ENCODE measurements at regions not wholly inside any gene's neighbourhood (a gene's known extent, or its start where the extent isn't known, plus 50 kb on each side); places are given as distances from the start of the nearest gene placed in this dataset.
A peak's percentile ranks its signal among the peaks of the same experiment; 100 is the strongest.
"Not testable (repeated sequence)": the region's sequence is repeated elsewhere in the genome, so short reads cannot be mapped to it uniquely, and the experiment has no call there.

DNA sequence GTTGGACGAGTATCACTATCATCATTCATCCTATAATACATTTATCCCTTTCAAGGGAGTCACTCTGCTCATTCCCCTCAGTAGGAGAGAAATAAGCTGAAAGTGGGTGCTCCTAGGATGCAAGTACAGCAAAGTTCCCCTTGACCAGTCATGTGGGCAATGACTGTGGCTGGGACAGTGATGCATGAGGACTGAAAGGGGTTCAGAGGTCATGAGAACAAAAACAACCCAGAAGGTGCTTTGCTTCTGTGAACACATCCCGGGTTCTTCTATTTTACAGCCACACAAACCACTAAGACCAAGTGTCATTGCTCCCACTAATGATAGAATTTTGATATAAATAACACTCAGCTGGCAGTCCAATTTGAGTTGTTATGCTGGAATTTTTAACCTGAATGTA is 177.8 kb upstream of the ADCY2 start:
- ATAC-seq (replicated peaks in 1 of 2) (no peak), DNase-seq (no peak)
- no peaks in the 10 kb centered on the region for H3K9me3 Mint-ChIP-seq
- no peaks in the 10 kb centered on the region for H3K4me1 Mint-ChIP-seq (ENCODE audit: low read depth)
- no peak overlapping the region for H3K4me3 Mint-ChIP-seq
- no peaks in the 10 kb centered on the region for H3K36me3 Mint-ChIP-seq (ENCODE audit: insufficient read depth in 2 of 2)
- no peak overlapping the region for H3K27ac Mint-ChIP-seq
- H3K27me3 Mint-ChIP-seq (ENCODE audit: low read depth) = no peaks in the 10 kb centered on the region

DNA sequence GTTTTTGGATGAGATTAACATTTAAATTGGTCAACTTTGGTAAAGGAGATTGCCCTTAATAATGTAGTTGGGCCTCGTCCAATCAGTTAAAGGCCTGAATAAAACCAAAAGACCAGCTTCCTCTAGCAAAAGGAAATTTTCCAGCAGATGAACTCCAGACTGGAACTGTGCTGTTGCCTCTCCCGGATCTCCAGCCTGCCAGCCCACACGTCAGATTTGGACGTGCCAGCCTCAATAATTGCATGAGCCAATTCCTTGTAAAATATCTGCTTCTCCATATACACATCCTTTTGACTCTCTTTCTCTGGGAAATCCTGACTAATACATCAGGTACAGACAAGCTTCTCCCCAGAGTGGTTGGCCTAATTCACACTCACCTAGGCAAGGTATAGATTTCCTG is 175.8 kb upstream of the ADCY2 start:
- Mint-ChIP-seq H3K27me3 (ENCODE audit: low read depth) (no peaks in the 10 kb centered on the region), H3K9me3 (no peaks in the 10 kb centered on the region), H3K4me3 (no peak overlapping the region), H3K27ac (no peak overlapping the region), H3K4me1 (ENCODE audit: low read depth) (no peaks in the 10 kb centered on the region), H3K36me3 (ENCODE audit: insufficient read depth in 2 of 2) (no peaks in the 10 kb centered on the region)
- ATAC-seq (replicated peaks in 1 of 2) (no peak), DNase-seq (no peak)

DNA sequence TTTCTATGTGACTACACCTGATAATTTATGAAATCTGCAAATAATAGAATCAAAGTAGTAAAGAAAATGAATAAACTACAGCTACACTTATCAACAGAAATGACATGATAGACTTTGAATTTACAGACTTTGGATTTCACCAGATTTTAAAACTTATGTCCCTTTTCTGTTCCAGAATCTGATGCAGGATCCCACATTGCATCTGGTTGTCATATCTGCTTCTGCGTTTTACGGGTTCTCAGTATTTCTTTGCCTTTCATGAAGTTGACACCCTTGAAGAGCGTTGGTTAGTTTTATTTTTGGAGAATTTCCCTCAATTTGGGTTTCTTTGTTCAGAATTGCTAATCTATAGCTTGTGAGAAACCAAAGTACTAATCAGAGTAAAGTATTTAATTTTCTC is 174.9 kb upstream of the ADCY2 start:
- Mint-ChIP-seq H3K27ac (no peak overlapping the region), H3K36me3 (ENCODE audit: insufficient read depth in 2 of 2) (no peaks in the 10 kb centered on the region), H3K27me3 (ENCODE audit: low read depth) (no peaks in the 10 kb centered on the region), H3K9me3 (no peaks in the 10 kb centered on the region), H3K4me1 (ENCODE audit: low read depth) (no peaks in the 10 kb centered on the region), H3K4me3 (no peak overlapping the region)
- DNase-seq (no peak), ATAC-seq (replicated peaks in 1 of 2) (no peak)

DNA sequence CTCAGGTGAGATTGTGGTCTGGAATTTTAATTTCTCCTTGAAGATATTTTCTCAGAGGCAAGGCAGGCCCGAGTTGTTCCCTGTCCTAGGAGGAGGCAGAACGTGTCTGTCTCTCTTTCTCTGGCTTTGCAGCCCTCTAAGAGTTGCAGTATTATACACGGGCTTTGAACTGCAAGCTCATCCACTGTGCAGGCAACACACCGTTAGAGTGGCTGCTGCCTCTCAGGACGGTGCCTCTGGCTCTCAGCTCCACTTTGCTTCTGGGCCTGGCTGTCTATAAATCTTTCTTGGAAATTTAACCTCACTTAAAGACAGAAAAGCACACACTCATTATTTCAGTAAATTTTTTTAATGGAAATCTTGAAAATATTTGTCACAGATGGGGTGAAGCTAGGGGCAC is 170.1 kb upstream of the ADCY2 start:
- no peaks in the 10 kb centered on the region for H3K4me1 Mint-ChIP-seq (ENCODE audit: low read depth)
- H3K9me3 Mint-ChIP-seq = peaks cover 0 to 1% of the 10 kb centered on the region in 2 donors
- peaks cover 0 to 3% of the 10 kb centered on the region in 2 donors for H3K36me3 Mint-ChIP-seq (ENCODE audit: insufficient read depth in 2 of 2)
- no peak for ATAC-seq (replicated peaks in 1 of 2)
- no peak overlapping the region for H3K4me3 Mint-ChIP-seq
- H3K27me3 Mint-ChIP-seq (ENCODE audit: low read depth) = no peaks in the 10 kb centered on the region
- H3K27ac Mint-ChIP-seq = no peak overlapping the region
- no peak for DNase-seq

DNA sequence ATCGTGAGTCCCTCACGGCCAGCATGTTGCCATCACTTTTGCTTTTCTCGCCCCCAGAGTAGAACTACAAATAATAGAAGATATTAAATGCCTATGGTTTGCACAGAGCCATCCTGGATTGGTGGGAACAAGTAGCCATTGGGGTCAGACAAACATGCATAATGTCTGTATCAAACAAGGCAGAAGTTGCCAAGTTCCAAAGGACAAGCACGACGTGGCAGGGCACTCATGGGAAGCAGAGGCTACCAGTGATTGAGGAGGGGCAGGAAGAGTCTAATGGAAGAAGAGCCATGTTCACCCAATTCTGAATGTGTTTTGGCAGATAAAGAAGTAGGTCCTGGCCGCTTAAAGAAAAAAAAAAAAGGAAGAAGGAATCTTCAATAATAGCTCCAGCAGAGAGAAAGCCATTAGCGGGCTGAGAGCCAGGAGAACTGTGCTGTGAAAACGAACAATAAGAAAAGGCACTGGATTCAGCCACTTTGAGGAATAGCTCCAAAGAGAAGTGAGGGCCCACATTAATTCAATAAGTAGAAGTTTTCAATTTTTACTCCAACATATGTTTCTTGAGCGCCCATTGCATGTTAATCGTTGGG is 153.7 kb upstream of the ADCY2 start:
- Mint-ChIP-seq H3K9me3 (peaks cover 0 to 6% of the 10 kb centered on the region in 2 donors), H3K27me3 (ENCODE audit: low read depth) (no peaks in the 10 kb centered on the region), H3K36me3 (ENCODE audit: insufficient read depth in 2 of 2) (peaks cover 0 to 1% of the 10 kb centered on the region in 2 donors), H3K27ac (no peak overlapping the region), H3K4me1 (ENCODE audit: low read depth) (no peaks in the 10 kb centered on the region), H3K4me3 (no peak overlapping the region)
- no peak for ATAC-seq (replicated peaks in 1 of 2)
- DNase-seq = no peak

DNA sequence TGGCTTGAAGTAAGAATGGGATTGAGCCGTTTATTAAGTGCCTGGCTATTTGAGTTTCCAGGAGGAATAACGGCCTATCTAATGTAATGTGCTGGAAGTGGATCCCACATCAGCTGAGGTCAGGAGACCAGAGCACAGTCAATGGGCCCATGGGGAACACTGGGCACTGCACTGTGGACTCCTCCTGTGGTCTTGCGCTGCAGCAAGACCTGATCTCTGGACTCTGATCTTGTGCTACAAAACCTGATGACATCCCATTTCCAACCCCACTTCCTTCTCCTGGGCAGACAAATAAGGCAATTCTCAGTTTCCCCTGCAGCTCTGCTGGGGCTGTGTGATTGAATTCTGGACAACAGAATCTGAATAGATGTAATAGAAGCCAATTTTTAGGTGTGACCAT is 151.7 kb upstream of the ADCY2 start:
- no peaks in the 10 kb centered on the region for H3K27me3 Mint-ChIP-seq (ENCODE audit: low read depth)
- no peak for ATAC-seq (replicated peaks in 1 of 2)
- DNase-seq = no peak
- H3K27ac Mint-ChIP-seq = no peak overlapping the region
- no peaks in the 10 kb centered on the region for H3K4me1 Mint-ChIP-seq (ENCODE audit: low read depth)
- no peaks in the 10 kb centered on the region for H3K36me3 Mint-ChIP-seq (ENCODE audit: insufficient read depth in 2 of 2)
- no peak overlapping the region for H3K4me3 Mint-ChIP-seq
- H3K9me3 Mint-ChIP-seq = no peaks in the 10 kb centered on the region

DNA sequence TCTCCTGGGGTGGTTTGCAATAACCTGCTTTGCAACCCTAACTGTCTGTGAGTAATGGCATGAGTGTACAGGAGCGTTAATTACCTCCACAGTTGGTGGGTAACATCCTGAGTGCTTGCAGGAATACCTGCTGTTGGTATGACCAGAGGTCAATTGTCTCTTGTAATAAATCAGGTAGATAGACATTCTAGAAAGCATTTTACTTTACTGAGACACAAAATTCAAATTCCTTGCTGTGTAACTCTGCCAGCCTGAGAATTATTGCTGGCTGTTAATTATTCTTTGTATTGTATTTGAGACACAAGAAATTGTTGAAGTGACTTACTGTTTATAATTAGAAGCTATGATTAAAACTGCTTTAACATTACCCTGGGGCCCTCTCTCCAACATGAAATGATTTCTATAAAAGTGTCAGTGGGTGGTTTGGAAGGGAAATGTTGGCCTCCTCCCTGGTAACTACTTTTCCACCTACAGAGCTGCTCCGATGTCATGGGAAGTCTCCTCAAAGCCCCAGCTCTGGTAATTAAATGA is 150.8 kb upstream of the ADCY2 start:
- Mint-ChIP-seq H3K4me3 (no peak overlapping the region), H3K9me3 (no peaks in the 10 kb centered on the region), H3K36me3 (ENCODE audit: insufficient read depth in 2 of 2) (no peaks in the 10 kb centered on the region), H3K27ac (no peak overlapping the region), H3K4me1 (ENCODE audit: low read depth) (no peaks in the 10 kb centered on the region), H3K27me3 (ENCODE audit: low read depth) (no peaks in the 10 kb centered on the region)
- DNase-seq = no peak
- ATAC-seq (replicated peaks in 1 of 2) = no peak

DNA sequence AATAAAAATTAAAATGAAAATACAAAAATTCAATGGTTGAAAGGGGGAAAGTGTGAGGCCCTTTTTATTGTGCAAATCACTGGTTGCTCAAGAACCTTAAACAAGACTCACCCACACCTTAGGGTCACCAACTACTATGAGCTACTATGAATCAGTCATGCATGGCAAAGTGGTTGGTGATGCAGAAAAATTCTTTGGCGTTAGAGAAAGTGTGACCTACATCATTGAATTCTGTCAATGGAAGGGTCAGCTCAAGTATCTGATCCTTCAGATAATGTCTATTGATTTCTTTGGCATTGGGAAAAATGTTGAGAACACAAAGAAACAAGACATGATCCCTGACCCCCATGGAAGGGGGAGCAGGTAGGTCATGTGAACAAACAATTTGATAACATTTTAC is 149.7 kb upstream of the ADCY2 start:
- peaks cover 7% of the 10 kb centered on the region for H3K27me3 Mint-ChIP-seq (ENCODE audit: low read depth)
- ATAC-seq (replicated peaks in 1 of 2) (no peak), DNase-seq (no peak)
- H3K27ac Mint-ChIP-seq = no peak overlapping the region
- no peaks in the 10 kb centered on the region for H3K4me1 Mint-ChIP-seq (ENCODE audit: low read depth)
- no peaks in the 10 kb centered on the region for H3K36me3 Mint-ChIP-seq (ENCODE audit: insufficient read depth in 2 of 2)
- H3K9me3 Mint-ChIP-seq = no peaks in the 10 kb centered on the region
- H3K4me3 Mint-ChIP-seq = no peak overlapping the region

DNA sequence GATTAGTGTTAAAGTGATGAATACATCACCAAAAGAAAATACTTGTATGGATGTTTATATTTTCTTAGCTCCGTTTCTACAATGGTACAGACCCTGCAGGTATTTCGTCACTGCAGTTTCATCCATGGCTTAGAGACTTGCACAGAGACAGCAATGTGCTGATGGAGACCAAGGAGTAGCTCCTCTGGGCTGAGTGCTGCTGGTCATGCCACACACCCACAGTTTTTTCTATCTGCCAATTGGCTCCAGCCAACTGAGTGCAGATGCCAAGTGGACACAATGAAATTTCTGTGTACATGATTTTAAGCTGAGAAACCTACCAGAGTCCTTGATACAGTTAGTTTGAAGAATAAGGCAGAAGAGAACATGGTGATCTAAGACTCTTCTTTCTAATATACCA is 145.9 kb upstream of the ADCY2 start:
- ATAC-seq (replicated peaks in 1 of 2) (no peak), DNase-seq (no peak)
- Mint-ChIP-seq H3K27ac (no peak overlapping the region), H3K27me3 (ENCODE audit: low read depth) (peaks cover 9% of the 10 kb centered on the region), H3K4me3 (no peak overlapping the region), H3K9me3 (no peaks in the 10 kb centered on the region), H3K36me3 (ENCODE audit: insufficient read depth in 2 of 2) (no peaks in the 10 kb centered on the region), H3K4me1 (ENCODE audit: low read depth) (no peaks in the 10 kb centered on the region)

DNA sequence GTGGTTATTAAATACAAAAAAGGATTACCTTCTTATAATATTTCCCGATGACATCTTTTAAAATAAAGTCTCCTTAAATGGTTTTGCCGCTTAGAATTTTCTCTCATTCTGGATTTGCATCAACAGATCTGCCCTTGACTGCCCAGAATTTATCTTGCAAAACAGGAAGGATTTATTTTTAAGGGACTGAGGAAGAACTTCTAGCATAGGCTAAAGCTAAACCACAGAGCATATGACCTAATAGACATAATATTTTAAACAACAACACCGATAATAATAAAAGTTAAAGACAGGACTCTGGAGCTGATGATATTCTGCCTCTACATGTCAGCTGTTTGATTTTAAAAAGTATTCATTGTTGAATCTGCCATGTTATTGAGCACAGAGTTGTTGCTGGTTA is 145.3 kb upstream of the ADCY2 start:
- no peaks in the 10 kb centered on the region for H3K36me3 Mint-ChIP-seq (ENCODE audit: insufficient read depth in 2 of 2)
- no peak for DNase-seq
- H3K4me3 Mint-ChIP-seq = no peak overlapping the region
- no peak overlapping the region for H3K27ac Mint-ChIP-seq
- ATAC-seq (replicated peaks in 1 of 2) = no peak
- no peaks in the 10 kb centered on the region for H3K9me3 Mint-ChIP-seq
- H3K4me1 Mint-ChIP-seq (ENCODE audit: low read depth) = no peaks in the 10 kb centered on the region
- H3K27me3 Mint-ChIP-seq (ENCODE audit: low read depth) = peaks cover 9% of the 10 kb centered on the region

DNA sequence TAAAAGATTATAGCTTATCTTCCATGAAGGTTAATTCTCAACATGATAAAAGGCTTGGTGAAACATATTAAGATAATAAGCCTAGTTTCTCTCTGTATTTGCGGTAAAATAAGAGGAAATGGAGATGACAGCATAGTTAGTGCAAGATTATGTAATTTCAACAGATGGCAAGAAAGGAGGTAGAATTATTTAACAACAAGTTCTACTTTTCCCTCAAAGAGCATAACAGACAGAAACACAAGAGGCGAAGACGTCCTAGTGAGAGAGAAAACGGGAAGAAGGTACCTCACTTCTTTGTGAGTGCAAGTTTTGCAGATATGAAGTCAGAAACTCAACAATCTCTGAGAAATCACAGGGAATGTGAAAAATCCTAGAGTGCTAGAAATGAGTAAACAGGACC is 144.8 kb upstream of the ADCY2 start:
- Mint-ChIP-seq H3K9me3 (no peaks in the 10 kb centered on the region), H3K4me3 (no peak overlapping the region), H3K36me3 (ENCODE audit: insufficient read depth in 2 of 2) (no peaks in the 10 kb centered on the region), H3K27me3 (ENCODE audit: low read depth) (peaks cover 9% of the 10 kb centered on the region), H3K27ac (no peak overlapping the region), H3K4me1 (ENCODE audit: low read depth) (no peaks in the 10 kb centered on the region)
- DNase-seq = no peak
- ATAC-seq (replicated peaks in 1 of 2) = no peak

DNA sequence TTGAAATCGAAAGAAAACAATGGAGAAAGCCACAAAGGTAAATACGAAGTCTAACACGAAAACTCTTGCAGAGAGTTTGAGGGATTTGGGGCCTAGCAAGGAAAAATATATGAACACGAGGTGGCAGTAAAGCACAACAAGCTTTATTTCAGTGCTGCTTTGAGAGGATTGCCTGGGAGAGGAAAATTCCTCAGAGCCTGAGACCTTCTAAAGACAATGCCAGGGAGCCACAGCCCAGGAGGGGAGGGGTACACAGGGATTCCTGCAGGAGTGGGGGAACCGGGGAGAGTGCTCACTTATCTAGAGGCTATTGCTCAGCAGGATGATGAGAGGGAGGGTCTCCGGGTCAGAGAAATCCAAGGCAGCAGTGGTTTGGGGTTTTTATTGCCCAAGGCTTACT is 134.9 kb upstream of the ADCY2 start:
- ATAC-seq (replicated peaks in 1 of 2) (no peak), DNase-seq (peak in 1 of 2 donors; percentile 2)
- Mint-ChIP-seq H3K9me3 (no peaks in the 10 kb centered on the region), H3K4me3 (no peak overlapping the region), H3K36me3 (ENCODE audit: insufficient read depth in 2 of 2) (no peaks in the 10 kb centered on the region), H3K4me1 (ENCODE audit: low read depth) (no peaks in the 10 kb centered on the region), H3K27ac (no peak overlapping the region), H3K27me3 (ENCODE audit: low read depth) (no peaks in the 10 kb centered on the region)

DNA sequence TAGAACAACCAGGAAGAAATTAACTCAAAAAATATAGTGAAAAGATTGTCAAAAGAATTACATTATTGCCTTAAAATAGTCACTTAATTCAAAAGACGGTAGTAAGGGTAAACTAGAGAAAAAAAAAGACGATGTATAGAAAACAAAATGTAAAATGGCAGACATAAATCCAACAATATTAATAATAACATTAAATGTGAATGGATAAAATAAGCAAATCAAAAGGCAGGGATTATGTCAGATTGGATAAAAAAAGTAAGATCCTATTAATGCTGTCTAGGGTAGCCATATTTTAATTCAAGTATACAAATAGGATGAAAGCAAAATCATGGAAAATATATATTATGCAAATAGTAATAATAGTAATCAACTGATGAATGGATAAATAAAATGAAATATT is 134.0 kb upstream of the ADCY2 start:
- H3K4me3 Mint-ChIP-seq = no peak overlapping the region
- no peaks in the 10 kb centered on the region for H3K9me3 Mint-ChIP-seq
- DNase-seq (no peak), ATAC-seq (replicated peaks in 1 of 2) (no peak)
- H3K27ac Mint-ChIP-seq = no peak overlapping the region
- H3K36me3 Mint-ChIP-seq (ENCODE audit: insufficient read depth in 2 of 2) = no peaks in the 10 kb centered on the region
- no peaks in the 10 kb centered on the region for H3K27me3 Mint-ChIP-seq (ENCODE audit: low read depth)
- no peaks in the 10 kb centered on the region for H3K4me1 Mint-ChIP-seq (ENCODE audit: low read depth)

DNA sequence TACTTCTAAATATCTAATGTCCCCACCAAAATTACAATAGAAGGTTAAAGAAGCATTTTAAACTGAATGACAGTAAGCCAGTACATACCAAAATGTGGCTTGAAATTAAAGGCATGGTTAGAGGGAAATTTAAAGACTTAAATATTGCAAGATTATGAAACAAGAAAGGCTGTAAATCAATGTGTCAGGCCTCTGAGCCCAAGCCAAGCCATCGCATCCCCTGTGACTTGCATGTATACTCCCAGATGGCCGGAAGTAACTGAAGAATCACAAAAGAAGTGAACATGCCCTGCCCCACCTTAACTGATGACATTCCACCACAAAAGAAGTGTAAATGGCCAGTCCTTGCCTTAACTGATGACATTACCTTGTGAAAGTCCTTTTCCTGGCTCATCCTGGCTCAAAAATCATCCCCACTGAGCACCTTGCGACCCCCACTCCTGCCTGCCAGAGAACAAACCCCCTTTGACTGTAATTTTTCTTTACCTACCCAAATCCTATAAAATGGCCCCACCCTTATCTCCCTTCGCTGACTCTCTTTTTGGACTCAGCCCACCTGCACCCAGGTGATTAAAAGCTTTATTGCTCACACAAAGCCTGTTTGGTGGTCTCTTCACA is 132.4 kb upstream of the ADCY2 start:
- not testable (repeated sequence) for H3K4me3 Mint-ChIP-seq; ATAC-seq (replicated peaks in 1 of 2); DNase-seq; H3K27me3 Mint-ChIP-seq (ENCODE audit: low read depth); H3K9me3 Mint-ChIP-seq; H3K4me1 Mint-ChIP-seq (ENCODE audit: low read depth); H3K36me3 Mint-ChIP-seq (ENCODE audit: insufficient read depth in 2 of 2); H3K27ac Mint-ChIP-seq
